M059J (cell line): ENCODE measurements at regions not wholly inside any gene's neighbourhood (a gene's known extent, or its start where the extent isn't known, plus 50 kb on each side); places are given as distances from the start of the nearest gene placed in this dataset.
"Not testable (repeated sequence)": the region's sequence is repeated elsewhere in the genome, so short reads cannot be mapped to it uniquely, and the experiment has no call there.

Experiments used
- DNase-seq: peaks from one replicate; pipeline ENCODE4 v3.0.0-alpha.2; 2012; ENCODE audit warnings: low read depth

DNA sequence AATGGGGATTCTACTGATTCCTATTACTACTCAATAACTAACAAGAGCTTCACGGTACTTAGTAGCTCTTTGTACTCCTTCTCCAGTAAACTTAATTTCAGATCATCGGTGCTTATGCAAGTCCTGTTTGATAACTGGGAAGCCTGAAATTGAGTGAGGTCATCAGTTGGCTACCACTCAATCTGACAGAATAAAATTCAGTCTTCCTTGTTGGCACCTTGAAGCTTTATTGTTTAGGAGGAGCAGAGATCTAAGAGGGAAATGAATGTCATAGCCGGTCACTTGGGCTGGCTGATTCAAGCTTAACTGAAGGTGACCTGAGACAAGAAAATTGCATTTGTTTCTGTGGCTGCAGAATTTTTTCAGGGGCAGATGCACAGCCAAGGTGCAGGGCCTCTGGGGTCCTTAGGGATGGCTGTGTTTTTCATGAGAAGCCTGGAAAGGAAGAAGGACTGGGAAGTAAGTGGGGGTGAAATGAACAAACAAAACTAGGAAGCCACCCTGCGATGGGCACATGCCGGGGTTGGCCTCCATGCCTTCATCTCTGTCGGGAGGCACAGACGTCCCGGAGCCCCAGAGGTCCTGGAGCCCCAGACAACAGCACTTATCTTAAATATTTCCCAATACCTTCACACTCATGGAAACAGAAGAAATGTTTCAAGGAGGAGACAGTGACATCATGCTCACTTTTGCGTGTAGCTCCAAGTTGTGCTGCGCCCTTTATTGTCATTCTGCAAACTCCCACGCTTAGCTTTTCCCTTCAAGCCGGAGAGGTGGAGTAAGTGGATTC, 85.0 kb upstream of the KIF5B start:
- DNase-seq = no peak

DNA sequence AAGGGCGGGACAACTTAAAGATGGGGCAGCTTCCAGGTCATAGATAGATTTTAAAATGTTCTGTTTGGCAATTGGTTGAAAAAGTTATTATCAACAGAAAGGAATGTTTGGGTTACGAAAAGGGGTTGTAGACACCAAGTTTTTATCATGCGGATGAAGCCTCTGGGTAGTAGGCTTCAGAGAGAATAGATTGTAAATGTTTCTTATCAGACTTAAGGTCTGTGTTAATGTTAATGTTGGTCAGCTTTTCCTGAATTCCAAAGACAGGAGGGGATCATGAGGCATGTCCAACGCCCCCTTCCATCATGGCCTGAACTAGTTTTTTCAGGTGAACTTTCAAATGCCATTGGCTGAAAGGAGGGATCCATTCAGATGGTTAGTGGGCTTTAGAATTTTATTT, 84.2 kb upstream of the KIF5B start:
- no peak for DNase-seq

DNA sequence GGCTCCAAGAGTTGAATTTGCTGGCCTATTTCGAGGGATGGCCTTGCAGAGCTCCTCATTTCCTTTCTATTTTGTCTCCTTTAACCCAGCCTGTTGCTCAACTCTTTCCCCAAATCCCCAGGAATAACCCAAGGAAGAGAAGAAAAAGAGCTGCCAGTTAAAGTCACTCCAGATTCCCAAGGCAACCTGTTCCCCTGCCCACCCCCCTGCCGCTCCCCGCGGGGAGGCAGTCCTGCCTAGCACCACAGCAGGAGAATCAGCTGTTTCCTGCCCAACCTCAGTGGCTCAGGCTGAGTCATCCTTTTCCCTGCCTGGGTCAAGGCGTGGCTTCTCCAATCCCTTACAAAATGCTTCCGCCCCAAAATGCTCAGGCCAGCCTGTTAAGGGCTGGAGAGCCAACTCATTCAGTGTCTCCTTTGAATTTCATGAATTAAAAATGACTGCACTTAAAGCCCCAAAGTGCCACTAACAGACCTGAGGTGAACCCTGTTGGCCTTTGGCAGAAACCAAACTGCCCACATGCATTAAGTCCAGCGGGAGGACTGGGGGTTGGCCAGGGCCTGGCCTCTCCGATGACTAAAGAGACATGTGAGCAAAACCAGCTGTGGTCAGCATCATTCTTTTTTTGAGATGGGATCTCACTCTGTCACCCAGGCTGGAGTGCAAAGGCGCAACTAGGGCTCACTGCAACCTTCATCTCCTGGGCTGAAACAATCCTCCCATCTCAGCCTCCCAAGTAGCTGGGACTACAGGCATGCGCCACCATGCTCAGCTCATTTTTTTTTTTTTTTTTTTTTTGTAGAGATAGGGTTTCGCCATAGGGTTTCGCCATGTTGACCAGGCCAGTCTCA, 83.2 kb upstream of the KIF5B start:
- DNase-seq = peak; percentile 90

DNA sequence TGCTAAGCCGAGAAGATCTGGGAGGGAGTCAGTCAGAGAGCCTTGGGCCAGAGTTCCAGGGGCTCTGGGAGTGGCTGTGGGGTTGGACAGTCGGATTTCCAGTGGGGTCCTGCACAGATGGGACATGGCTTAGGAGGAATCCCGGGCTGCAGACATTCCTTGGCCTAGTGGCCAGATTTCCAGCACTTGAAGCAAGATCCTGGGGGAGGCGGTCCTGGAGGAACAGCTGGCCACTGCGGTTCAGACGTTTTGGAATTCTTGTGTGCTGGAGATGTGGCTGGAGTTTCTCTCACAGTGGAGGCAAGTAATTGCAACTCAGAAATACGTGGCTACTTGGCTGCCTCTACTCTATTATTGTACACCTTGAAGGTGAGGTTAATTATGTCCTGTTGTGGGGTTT, 80.7 kb upstream of the KIF5B start:
- DNase-seq = not testable (repeated sequence)

DNA sequence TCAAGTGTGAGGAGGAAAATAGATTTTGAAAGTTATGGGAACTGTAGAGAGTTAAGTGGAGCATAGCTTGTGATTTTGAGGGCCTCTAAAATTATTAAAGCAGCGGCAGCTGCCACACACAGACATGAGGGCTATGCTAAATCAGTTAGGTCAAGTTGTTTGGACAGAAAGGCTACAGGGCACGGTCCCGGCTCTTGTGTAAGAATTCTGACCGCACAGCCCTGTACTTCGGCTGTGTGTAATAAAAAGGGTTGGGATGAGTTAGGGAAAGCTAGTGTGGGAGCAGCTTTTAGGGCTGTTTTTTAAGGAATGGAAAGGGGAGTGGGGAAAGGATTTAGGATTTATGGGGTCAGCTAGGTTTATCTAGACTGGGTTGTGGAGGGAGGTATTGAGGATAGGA, 79.6 kb upstream of the KIF5B start:
- DNase-seq = not testable (repeated sequence)

DNA sequence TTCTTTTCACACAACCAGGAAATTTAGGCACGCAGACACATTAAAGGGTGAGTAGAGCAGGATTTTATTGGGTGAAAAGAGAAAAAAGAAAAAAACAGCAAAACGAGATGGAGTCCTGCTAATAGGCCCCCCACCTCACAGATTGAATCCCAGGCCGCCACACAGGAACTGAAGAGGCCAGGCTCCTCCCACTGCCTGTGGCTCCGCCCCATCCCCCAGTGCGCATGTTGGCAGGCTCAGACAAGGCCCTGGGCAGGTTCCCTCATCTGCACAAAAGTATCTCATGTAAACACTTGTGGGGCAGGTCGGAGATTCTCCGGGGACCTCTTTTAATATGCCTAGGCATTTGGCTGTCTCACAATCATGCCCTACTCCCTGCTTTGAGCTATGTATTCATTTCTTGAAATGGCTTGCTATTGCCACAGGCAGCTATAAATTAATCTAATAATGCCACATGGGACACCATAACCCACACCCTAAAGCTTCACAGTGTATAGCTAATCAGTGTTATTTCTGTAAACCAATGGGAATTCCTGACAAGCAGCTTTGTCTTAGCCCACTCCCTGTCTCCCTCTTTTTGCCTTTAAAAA, 76.2 kb upstream of the KIF5B start:
- DNase-seq = no peak

DNA sequence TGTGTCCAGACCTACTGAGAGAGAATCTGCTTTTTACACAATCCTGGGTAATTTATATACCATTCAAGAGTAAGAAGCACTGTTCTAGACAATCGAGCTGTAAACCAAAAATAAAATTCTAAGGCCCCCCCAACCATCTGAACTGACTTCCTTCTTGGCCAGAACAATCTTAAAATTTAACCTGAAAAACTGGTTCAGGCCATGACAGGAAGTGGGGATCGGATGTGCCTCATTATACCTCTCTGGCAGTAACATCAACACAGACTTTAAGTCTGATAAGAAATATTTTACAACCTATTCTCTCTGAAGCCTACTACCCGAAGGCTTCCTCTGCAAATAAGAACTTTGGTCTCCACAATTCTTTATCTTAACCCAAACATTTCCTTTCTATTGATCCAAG, 75.2 kb upstream of the KIF5B start:
- DNase-seq = no peak

DNA sequence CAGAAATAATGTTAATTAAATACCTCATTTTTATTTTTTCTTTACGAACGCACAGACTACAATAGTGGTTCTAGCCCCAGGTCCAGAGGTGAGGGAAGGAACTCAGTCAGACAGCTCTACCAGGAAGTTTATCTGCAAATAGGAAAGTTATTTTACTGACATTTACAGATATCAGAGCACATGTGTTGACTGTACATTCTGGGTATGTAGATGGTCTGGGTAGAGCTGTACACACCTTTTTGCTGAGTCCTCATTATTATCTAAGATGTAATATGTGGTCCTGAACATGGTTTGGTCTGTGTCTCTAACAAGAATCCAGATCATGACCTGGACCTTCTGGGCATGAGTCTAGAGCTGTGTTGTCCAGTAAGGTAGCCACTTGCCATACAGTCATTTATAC, 74.6 kb upstream of the KIF5B start:
- DNase-seq = no peak

DNA sequence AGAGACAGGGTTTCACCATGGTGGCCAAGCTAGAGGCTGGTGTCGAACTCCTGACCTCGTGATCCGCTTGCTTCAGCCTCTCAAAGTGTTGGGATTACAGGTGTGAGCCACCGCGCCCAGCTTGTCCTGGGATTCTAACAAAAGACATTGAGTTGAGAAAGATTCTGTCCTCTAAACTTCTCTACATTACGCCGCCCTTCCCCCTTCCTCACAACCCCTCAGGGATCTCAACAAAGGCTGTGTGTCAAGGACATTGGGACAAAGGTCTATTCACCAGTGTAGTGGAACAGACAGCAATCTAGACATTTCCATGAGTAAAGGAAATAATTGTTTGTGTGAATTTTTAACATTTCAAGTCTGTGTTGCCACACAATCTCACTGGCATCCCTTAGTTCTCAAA, 68.8 kb upstream of the KIF5B start:
- DNase-seq = no peak

DNA sequence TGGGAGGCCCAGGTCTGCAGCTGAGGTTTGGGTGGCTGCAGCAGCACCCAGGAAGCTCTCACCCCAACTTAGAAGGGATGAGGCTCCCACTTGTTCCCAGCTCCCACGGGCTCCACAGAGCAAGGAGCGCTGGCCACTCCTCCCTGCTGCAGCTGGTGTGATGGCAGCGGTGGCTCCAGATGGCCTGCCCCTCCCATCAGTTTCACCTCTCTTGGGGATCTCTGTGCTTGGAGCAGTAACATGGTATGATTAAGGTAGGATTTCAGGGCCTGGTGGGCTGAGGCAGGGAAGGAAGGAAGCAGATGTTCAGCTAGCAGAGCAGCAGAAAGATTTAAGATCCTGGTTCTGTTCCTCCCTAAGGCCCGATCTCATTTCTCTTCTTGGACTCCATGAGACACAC, 66.8 kb upstream of the KIF5B start:
- no peak for DNase-seq

DNA sequence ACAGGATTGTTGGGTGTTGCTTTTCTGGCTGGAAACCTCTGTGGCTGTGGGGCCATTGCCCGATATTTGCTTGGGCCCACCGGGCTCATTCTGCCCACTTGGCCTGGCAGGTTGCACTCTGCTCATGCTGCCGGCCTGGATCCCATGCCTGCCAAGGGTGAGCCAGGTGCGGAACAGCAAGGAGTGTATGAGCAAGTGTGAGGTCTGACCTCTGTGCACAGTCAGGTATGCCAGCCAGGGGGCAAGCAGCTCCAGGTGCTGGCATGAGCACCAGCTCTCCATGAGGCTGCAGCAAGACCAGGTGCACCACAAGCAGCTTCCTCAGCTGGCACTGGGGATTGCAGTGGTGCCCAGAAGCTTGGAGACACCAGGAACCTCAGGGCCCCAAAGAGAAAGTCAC, 65.4 kb upstream of the KIF5B start:
- DNase-seq = no peak

DNA sequence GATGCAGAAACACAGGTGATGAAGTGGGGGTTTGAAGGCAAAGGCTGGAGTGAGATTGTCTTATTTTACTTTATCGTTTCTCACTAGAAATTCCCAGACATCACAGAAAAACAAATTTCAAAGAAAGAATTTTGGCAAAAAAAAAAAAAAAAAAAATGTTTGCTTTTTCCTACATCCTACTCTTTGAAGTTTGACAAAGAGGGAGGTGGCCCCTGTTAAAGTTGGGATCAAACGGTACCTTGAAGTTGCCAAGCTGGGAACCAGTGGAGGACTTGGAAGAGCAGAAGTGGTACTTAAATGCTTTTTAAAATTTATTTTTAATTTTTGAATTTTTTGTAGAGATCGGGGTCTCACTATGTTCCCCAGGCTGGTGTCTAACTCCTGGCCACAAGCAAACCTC, 63.9 kb upstream of the KIF5B start:
- DNase-seq = no peak

DNA sequence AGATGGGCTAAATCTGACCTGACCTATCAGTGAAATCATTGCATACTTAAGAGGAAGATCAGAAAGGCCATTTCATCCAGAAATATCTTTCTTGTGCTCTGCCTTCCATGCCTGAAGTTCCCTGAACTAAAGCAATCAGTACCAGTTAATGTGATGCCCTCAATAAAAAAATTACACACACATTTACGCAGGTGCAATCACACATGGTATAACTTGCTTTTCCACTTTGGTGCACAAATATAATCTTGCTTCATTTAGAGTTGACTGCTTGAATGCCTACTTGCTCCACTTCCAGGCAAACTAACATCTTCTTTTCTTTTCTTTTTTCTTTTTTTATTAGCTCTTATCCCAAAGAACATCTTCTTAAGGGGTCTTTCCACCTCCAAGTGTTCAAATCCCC, 58.3 kb upstream of the KIF5B start:
- DNase-seq = no peak

DNA sequence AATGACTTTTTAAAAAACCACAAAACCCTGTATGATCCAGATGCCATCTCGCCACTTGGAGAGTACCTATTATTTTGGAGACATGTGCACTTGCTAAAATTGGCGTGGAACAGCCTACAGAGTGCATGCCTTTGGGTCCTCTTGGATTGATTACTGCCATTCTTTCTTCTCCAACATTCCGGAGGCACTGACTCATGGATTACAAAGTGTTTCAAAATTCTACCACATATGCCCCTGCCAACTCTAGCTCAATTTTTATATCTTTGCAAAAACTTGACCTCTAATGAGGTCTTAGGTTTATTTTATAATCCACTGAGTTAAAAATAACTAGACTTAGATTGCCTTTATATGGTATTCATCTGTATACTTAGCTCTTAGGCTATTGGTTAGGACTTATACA, 55.8 kb upstream of the KIF5B start:
- DNase-seq = peak; percentile 73

DNA sequence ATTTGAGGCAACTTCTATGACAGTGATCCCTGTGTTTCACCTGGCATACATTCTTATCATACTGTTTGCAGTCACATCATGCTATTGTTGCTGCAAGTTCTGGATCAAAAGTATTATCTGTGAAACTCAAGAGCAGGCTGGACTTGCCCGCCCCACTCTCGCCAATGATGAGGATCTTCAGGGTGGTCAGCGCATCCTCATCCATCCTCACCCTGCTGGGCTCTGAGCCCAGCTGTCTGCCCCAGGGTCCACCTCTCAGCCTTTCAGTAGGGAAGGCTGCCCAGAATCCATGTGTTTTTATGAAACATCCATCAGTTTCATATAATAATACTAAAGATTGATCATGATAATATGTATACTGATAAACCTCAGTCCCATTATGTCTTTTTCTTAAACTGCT, 55.4 kb upstream of the KIF5B start:
- DNase-seq = no peak

DNA sequence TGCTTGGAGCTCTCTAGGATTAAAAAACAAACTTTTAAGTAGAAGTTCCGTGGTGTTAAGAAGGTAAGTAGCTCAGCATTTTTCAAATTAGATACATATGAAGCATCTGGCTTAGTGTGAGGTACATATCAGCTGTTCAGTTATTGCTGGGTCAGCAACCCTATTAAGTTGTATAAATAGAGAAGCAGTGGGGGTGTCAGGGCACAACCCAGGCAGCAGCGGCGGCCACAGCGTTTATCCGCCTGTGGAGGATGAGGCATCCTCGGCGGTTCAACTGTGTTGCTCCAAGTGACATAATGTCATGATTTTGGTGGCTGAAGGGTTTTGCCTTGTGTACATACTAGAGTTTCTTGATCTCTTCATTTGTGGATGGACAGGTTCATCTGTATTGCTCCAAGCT, 54.6 kb upstream of the KIF5B start:
- DNase-seq = no peak

DNA sequence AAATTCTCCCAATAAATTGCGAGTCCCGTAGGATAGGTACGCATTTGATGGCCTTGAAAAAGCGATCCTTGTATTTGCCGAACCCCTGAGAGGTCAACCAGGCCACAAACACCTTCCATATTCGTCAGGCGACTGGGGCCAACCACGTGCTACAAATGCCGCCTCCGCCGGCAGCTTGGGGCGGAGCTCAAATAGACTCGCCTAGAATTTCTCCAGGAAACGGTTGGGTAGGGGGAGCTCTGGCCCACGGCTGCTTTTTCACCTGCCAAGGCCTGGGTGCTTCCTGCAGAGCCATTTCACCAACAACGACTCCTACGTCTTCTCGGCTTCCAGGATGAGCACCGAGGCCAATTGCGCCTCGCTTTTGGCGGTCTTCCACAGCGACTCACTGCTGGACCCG, 53.4 kb upstream of the KIF5B start:
- no peak for DNase-seq
